Caco-2 (cell line): ENCODE measurements at regions not wholly inside any gene's neighbourhood (a gene's known extent, or its start where the extent isn't known, plus 50 kb on each side); places are given as distances from the start of the nearest gene placed in this dataset.

ENCODE experiments used
- BruUV-seq: library from RNA; stranded (reverse); fragments of 400-500 nt; replicated peaks from 2 replicates; lab custom pipeline; 2021; lab: Mats Ljungman, UMichigan
- CTCF ChIA-PET: fragments of 300-600 bp; sonication (Branson Sonifier 250); formaldehyde crosslinking; loops from one replicate; lab custom pipeline; 2022; ENCODE audit warnings: antibody characterized with exemption; lab: Charles Lee
- POLR2A ChIA-PET: fragments of 300-600 bp; sonication (Branson Sonifier 250); formaldehyde crosslinking; loops from one replicate; lab custom pipeline; 2022; ENCODE audit warnings: antibody characterized with exemption; lab: Charles Lee
- DNase-seq, 2 experiments: peaks; one replicate each; pipeline versions ENCODE4 v3.0.0 to v3.0.0-alpha.2; 2020 to 2022
- H3K27me3 ChIP-seq: replicated peaks from 2 replicates; pipeline ENCODE4 v1.6.0; 2011; ENCODE audit warnings: low read length; ENCODE audit not compliant: control insufficient read depth, insufficient read depth
- H3K36me3 ChIP-seq: 2 replicates; pipeline ENCODE4 v1.5.1; 2011; ENCODE audit warnings: low read length; ENCODE audit not compliant: control insufficient read depth, insufficient read depth
- H3K4me1 ChIP-seq: fragments of 250-450 bp; sonication (Bioruptor Pico); 2 replicates; pipeline ENCODE4 v1.5.1; 2020; ENCODE audit warnings: mild to moderate bottlenecking
- H3K4me3 ChIP-seq: 2 replicates; pipeline ENCODE4 v1.5.1; 2011; ENCODE audit warnings: low read depth, mild to moderate bottlenecking, control low read depth, low read length
- H3K9me3 ChIP-seq: fragments of 250-450 bp; sonication (Bioruptor Pico); 2 replicates; pipeline ENCODE4 v1.5.1; 2020; ENCODE audit warnings: mild to moderate bottlenecking, moderate library complexity
- H3K27ac Mint-ChIP-seq: one replicate; pipeline ENCODE4 v1.8.0; 2022; ENCODE audit warnings: mixed read lengths; ENCODE audit not compliant: unreplicated experiment
- H3K27me3 Mint-ChIP-seq: one replicate; pipeline ENCODE4 v1.8.0; 2022; ENCODE audit warnings: mixed read lengths; ENCODE audit not compliant: insufficient read depth, unreplicated experiment
- H3K36me3 Mint-ChIP-seq: one replicate; pipeline ENCODE4 v1.8.0; 2022; ENCODE audit warnings: mild to moderate bottlenecking, mixed read lengths; ENCODE audit not compliant: insufficient read depth, unreplicated experiment
- H3K4me1 Mint-ChIP-seq: one replicate; pipeline ENCODE4 v1.8.0; 2022; ENCODE audit warnings: low read depth, mixed read lengths; ENCODE audit not compliant: unreplicated experiment
- H3K4me3 Mint-ChIP-seq: one replicate; pipeline ENCODE4 v1.8.0; 2022; ENCODE audit warnings: mild to moderate bottlenecking, moderate library complexity, mixed read lengths; ENCODE audit not compliant: unreplicated experiment
- H3K9me3 Mint-ChIP-seq: one replicate; pipeline ENCODE4 v1.8.0; 2022; ENCODE audit warnings: mixed read lengths; ENCODE audit not compliant: unreplicated experiment
- intact Hi-C: fragments of 100-400 bp; cut with micrococcal nuclease; formaldehyde crosslinking; loops from one replicate; pipeline ENCODE4 v1.10.0; 2022; ENCODE audit not compliant: unreplicated experiment
- TF ChIP-seq, protein P1 (sequence below), 2 experiments: fragments of 200-600 bp in 1 of 2; IDR thresholded peaks; 1 replicate in 1 of 2; 2 replicates in 1 of 2; pipeline versions ENCODE4 v1.5.1 to v1.8.0; 2011 to 2022; ENCODE audit warnings: antibody characterized with exemption in 1 of 2, control low read depth in 1 of 2, inconsistent platforms in 1 of 2, low read depth in 1 of 2, low read length in 1 of 2, mild to moderate bottlenecking in 1 of 2, moderate library complexity in 1 of 2; ENCODE audit not compliant: insufficient read depth in 1 of 2, severe bottlenecking in 1 of 2, unreplicated experiment in 1 of 2

DNA sequence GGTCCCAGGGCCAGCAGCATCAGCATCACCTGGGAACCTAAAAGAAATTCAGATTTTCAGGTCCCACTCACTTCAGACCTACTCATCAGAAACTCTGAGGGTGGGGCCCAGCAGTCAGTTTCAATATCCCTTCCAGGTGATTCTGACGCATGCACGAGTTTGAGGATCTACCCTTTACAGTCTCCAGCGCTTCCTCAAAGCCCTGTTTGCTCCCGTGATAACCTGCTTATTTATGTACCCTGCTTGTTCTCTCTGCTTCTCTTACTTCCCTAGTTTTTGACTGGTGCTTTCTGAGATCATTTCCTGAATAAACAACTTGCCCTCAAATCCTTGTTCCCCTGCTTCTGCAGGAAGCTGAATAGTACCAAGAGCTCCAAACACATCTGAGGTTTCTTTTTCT, 245.3 kb downstream of the ZNF621 start:
- Histone ChIP-seq H3K27me3 (no peaks in the 10 kb centered on the region), H3K9me3 (no peaks in the 10 kb centered on the region), H3K36me3 (no peaks in the 10 kb centered on the region), H3K4me1 (peaks cover 5% of the 10 kb centered on the region; the same call in 1 of the 2 replicates), H3K4me3 (no peak overlapping the region)
- Mint-ChIP-seq H3K4me3 (no peak overlapping the region), H3K36me3 (no peaks in the 10 kb centered on the region), H3K27me3 (no peaks in the 10 kb centered on the region), H3K9me3 (peaks cover 19% of the 10 kb centered on the region), H3K4me1 (no peaks in the 10 kb centered on the region), H3K27ac (no peak overlapping the region)
- BruUV-seq, result no TSS peak
- ChIA-PET POLR2A (no interaction called here), CTCF (no interaction called here)
- intact Hi-C loops, result no loop called here
- TF ChIP-seq, protein P1, sequence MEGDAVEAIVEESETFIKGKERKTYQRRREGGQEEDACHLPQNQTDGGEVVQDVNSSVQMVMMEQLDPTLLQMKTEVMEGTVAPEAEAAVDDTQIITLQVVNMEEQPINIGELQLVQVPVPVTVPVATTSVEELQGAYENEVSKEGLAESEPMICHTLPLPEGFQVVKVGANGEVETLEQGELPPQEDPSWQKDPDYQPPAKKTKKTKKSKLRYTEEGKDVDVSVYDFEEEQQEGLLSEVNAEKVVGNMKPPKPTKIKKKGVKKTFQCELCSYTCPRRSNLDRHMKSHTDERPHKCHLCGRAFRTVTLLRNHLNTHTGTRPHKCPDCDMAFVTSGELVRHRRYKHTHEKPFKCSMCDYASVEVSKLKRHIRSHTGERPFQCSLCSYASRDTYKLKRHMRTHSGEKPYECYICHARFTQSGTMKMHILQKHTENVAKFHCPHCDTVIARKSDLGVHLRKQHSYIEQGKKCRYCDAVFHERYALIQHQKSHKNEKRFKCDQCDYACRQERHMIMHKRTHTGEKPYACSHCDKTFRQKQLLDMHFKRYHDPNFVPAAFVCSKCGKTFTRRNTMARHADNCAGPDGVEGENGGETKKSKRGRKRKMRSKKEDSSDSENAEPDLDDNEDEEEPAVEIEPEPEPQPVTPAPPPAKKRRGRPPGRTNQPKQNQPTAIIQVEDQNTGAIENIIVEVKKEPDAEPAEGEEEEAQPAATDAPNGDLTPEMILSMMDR (IDR thresholded peaks at IDR 0.05; ENCODE audit: insufficient read depth in 1 of 2, low read depth in 1 of 2, low read length in 1 of 2, severe bottlenecking in 1 of 2, unreplicated experiment in 1 of 2), result no peak
- no peak for DNase-seq

DNA sequence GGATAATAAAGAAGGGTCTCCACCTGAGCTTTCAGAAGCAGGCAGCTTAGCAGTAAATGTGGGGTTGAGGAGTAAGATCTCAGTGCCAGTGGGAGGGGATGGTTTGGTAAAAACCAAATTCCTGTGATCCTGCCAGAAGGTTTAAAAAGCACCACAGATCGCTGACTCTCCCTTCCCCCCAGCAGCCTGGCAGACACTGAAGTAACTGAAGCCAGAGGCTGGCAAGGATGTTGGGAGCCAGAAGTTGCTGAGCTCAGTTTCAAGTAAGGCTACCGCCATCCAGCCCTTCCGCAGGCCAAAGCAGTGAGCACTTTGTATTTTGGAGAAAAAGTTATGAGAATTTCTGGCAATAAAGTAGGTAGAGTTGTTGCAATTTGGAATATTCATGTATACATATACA, 246.4 kb downstream of the ZNF621 start:
- no TSS peak for BruUV-seq
- POLR2A ChIA-PET, result no interaction called here
- Histone ChIP-seq H3K4me3 (no peak overlapping the region), H3K4me1 (no peaks in the 10 kb centered on the region), H3K36me3 (no peaks in the 10 kb centered on the region), H3K27me3 (no peaks in the 10 kb centered on the region), H3K9me3 (no peaks in the 10 kb centered on the region)
- CTCF ChIA-PET, result no interaction called here
- DNase-seq, result no peak
- Mint-ChIP-seq H3K36me3 (no peaks in the 10 kb centered on the region), H3K27ac (no peak overlapping the region), H3K9me3 (peaks cover 11% of the 10 kb centered on the region), H3K4me1 (no peaks in the 10 kb centered on the region), H3K4me3 (no peak overlapping the region), H3K27me3 (no peaks in the 10 kb centered on the region)
- TF ChIP-seq, protein P1 (IDR thresholded peaks at IDR 0.05; ENCODE audit: insufficient read depth in 1 of 2, low read depth in 1 of 2, low read length in 1 of 2, severe bottlenecking in 1 of 2, unreplicated experiment in 1 of 2), result no peak
- intact Hi-C loops, result no loop called here

DNA sequence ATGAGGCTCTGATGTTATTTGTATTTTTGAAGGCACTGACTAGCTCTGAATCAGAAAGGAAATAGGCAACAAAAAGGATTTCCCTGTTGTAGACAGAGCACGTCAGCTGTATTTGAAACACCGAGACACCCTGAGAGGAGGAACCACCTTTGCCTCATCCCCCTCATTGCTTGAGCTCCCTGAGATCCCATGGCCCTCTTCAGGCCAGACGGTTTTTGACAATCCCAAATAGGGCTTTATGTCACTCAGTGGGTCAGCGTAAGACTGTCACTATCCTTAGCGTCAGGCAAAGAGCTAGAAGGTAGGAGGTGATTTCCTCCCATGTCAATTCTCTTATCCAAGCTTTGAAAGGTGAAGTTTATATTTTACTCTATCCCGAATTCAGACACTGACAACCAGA, 254.3 kb downstream of the ZNF621 start:
- BruUV-seq, result no TSS peak
- intact Hi-C loops, result no loop called here
- CTCF ChIA-PET, result no interaction called here
- no peaks in the 10 kb centered on the region for H3K9me3 ChIP-seq
- Mint-ChIP-seq H3K27ac (no peak overlapping the region), H3K36me3 (peaks cover 6% of the 10 kb centered on the region), H3K27me3 (no peaks in the 10 kb centered on the region), H3K4me3 (no peak overlapping the region), H3K4me1 (no peaks in the 10 kb centered on the region), H3K9me3 (no peaks in the 10 kb centered on the region)
- H3K36me3 ChIP-seq, result no peaks in the 10 kb centered on the region
- H3K27me3 ChIP-seq, result no peaks in the 10 kb centered on the region
- TF ChIP-seq, protein P1 (IDR thresholded peaks at IDR 0.05; ENCODE audit: insufficient read depth in 1 of 2, low read depth in 1 of 2, low read length in 1 of 2, severe bottlenecking in 1 of 2, unreplicated experiment in 1 of 2), result no peak
- DNase-seq, result no peak
- no peaks in the 10 kb centered on the region for H3K4me1 ChIP-seq
- POLR2A ChIA-PET, result interaction anchor here (0.5 kb wide), 1 partner anchor 408 kb away, joined by 4 read pairs; no protein-coding TSS in a partner anchor
- no peak overlapping the region for H3K4me3 ChIP-seq
